22Rv1 (cell line): ENCODE measurements at regions not wholly inside any gene's neighbourhood (a gene's known extent, or its start where the extent isn't known, plus 50 kb on each side); places are given as distances from the start of the nearest gene placed in this dataset.

Experiments
- ZFX ChIP-seq: fragments of 450-650 bp; IDR thresholded peaks from 2 replicates; pipeline ENCODE4 v1.6.1; 2017; ENCODE audit warnings: antibody characterized with exemption, borderline replicate concordance
- TF ChIP-seq, protein P1 (sequence below): fragments of 450-650 bp; IDR thresholded peaks from 2 replicates; pipeline ENCODE4 v1.5.1; 2017; ENCODE audit warnings: mild to moderate bottlenecking

DNA sequence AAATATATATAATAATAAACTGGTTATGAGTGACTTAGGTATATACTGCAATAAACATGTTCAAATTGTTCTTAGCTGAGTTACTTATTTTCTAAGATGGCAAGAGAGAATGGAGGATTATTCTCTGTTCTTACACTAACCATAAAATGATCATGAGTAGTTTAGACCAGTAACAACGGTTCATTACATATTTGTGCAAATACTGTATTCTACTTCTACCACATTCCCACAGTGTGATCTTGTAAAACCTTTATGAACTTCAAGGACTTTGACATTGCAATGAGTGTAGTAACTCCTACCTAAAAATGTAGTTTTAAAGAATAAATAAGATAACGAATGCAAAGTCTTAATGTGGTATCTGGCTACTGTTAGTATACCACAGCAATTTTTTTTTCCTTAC, 353.7 kb upstream of the NCAM2 start:
- TF ChIP-seq, protein P1, sequence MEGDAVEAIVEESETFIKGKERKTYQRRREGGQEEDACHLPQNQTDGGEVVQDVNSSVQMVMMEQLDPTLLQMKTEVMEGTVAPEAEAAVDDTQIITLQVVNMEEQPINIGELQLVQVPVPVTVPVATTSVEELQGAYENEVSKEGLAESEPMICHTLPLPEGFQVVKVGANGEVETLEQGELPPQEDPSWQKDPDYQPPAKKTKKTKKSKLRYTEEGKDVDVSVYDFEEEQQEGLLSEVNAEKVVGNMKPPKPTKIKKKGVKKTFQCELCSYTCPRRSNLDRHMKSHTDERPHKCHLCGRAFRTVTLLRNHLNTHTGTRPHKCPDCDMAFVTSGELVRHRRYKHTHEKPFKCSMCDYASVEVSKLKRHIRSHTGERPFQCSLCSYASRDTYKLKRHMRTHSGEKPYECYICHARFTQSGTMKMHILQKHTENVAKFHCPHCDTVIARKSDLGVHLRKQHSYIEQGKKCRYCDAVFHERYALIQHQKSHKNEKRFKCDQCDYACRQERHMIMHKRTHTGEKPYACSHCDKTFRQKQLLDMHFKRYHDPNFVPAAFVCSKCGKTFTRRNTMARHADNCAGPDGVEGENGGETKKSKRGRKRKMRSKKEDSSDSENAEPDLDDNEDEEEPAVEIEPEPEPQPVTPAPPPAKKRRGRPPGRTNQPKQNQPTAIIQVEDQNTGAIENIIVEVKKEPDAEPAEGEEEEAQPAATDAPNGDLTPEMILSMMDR = no peak
- TF ChIP-seq ZFX = no peak
